Neural cell (in vitro differentiated cells): ENCODE measurements at regions not wholly inside any gene's neighbourhood (a gene's known extent, or its start where the extent isn't known, plus 50 kb on each side); places are given as distances from the start of the nearest gene placed in this dataset.
A peak's percentile ranks its signal among the peaks of the same experiment; 100 is the strongest.

Experiments
- H2AFZ ChIP-seq: fragments of 200-600, 300-800 bp; sonication (generic), shearing (Covaris generic); 2 replicates; pipeline ENCODE4 v1.6.0; 2014; ENCODE audit warnings: low read depth, mild to moderate bottlenecking, antibody characterized with exemption, low read length, moderate library complexity
- H3F3A ChIP-seq: fragments of 200-600 bp; shearing (Covaris generic); 2 replicates; pipeline ENCODE4 v1.6.1; 2016; ENCODE audit warnings: mild to moderate bottlenecking, moderate library complexity, mixed read lengths, antibody characterized with exemption, low read length; ENCODE audit not compliant: insufficient read depth, poor library complexity, severe bottlenecking
- H3K27ac ChIP-seq: fragments of 200-600, 300-800 bp; sonication (generic), shearing (Covaris generic); 2 replicates; pipeline ENCODE4 v1.5.1; 2014; ENCODE audit warnings: mild to moderate bottlenecking, low read length, moderate library complexity
- H3K27me3 ChIP-seq: fragments of 300-800, 200-600 bp; sonication (generic), shearing (Covaris generic); 2 replicates; pipeline ENCODE4 v1.6.0; 2014; ENCODE audit warnings: mild to moderate bottlenecking, low read depth, low read length, moderate library complexity; ENCODE audit not compliant: insufficient read depth
- H3K36me3 ChIP-seq: fragments of 300-800, 200-600 bp; sonication (generic), shearing (Covaris generic); 2 replicates; pipeline ENCODE4 v1.5.1; 2014; ENCODE audit warnings: mild to moderate bottlenecking, antibody characterized with exemption, low read length, moderate library complexity; ENCODE audit not compliant: insufficient read depth
- H3K4me2 ChIP-seq: fragments of 300-800, 200-600 bp; sonication (generic), shearing (Covaris generic); 2 replicates; pipeline ENCODE4 v1.6.0; 2014; ENCODE audit warnings: mild to moderate bottlenecking, low read length
- H3K4me3 ChIP-seq: fragments of 300-800, 200-600 bp; sonication (generic), shearing (Covaris generic); 2 replicates; pipeline ENCODE4 v1.5.1; 2014; ENCODE audit warnings: mild to moderate bottlenecking, low read length, moderate library complexity
- H3K79me2 ChIP-seq: fragments of 200-600 bp; shearing (Covaris generic); replicated peaks from 2 replicates; pipeline ENCODE4 v1.6.0; 2014; ENCODE audit warnings: mild to moderate bottlenecking, low read length, moderate library complexity; ENCODE audit not compliant: insufficient read depth
- H3K9ac ChIP-seq: fragments of 300-800, 200-600 bp; sonication (generic), shearing (Covaris generic); 2 replicates; pipeline ENCODE4 v1.6.1; 2016; ENCODE audit warnings: mild to moderate bottlenecking, low read length, mixed read lengths
- H3K9me2 ChIP-seq: fragments of 200-600 bp; shearing (Covaris generic); 2 replicates; pipeline ENCODE4 v1.6.1; 2016; ENCODE audit warnings: mild to moderate bottlenecking, low read length, mixed read lengths; ENCODE audit not compliant: insufficient read depth
- H3K9me3 ChIP-seq: fragments of 200-600, 300-800 bp; sonication (generic), shearing (Covaris generic); 2 replicates; pipeline ENCODE4 v1.6.1; 2016; ENCODE audit warnings: mild to moderate bottlenecking, mixed run types, low read length, moderate library complexity, mixed read lengths
- H4K20me1 ChIP-seq: fragments of 200-600 bp; shearing (Covaris generic); 2 replicates; pipeline ENCODE4 v1.6.1; 2016; ENCODE audit warnings: mild to moderate bottlenecking, mixed run types; ENCODE audit not compliant: insufficient read depth
- EP300 ChIP-seq: fragments of 450-650 bp; conservative IDR thresholded peaks from 2 replicates; pipeline ENCODE4 v1.6.1; 2014; ENCODE audit warnings: antibody characterized with exemption, mild to moderate bottlenecking, moderate library complexity; ENCODE audit not compliant: poor library complexity, severe bottlenecking
- EZH2 ChIP-seq: fragments of 200-600, 300-800 bp; shearing (Covaris generic), sonication (generic); IDR thresholded peaks from 2 replicates; pipeline ENCODE4 v1.6.1; 2014; ENCODE audit warnings: antibody characterized with exemption, low read length, borderline replicate concordance, mild to moderate bottlenecking; ENCODE audit not compliant: insufficient read depth, poor library complexity, severe bottlenecking
- MXI1 ChIP-seq: fragments of 450-650 bp; conservative IDR thresholded peaks from 2 replicates; pipeline ENCODE4 v1.6.1; 2014; ENCODE audit warnings: antibody characterized with exemption, mild to moderate bottlenecking; ENCODE audit not compliant: poor library complexity, severe bottlenecking
- POLR2AphosphoS5 ChIP-seq: IDR thresholded peaks from 2 replicates; pipeline ENCODE4 v1.6.1; 2012
- RAD21 ChIP-seq: fragments of 450-650 bp; conservative IDR thresholded peaks from 2 replicates; pipeline ENCODE4 v1.6.1; 2014; ENCODE audit warnings: antibody characterized with exemption, mild to moderate bottlenecking, moderate library complexity
- SMC3 ChIP-seq: fragments of 450-650 bp; conservative IDR thresholded peaks from 2 replicates; pipeline ENCODE4 v1.6.1; 2014; ENCODE audit warnings: antibody characterized with exemption, mild to moderate bottlenecking, moderate library complexity; ENCODE audit not compliant: poor library complexity
- TAF1 ChIP-seq: IDR thresholded peaks from 2 replicates; pipeline ENCODE4 v1.6.1; 2012; ENCODE audit warnings: low read depth
- TF ChIP-seq, protein P1 (sequence below): fragments of 450-650 bp; IDR thresholded peaks from 2 replicates; pipeline ENCODE4 v1.5.1; 2014; ENCODE audit warnings: antibody characterized with exemption, mild to moderate bottlenecking, moderate library complexity; ENCODE audit not compliant: poor library complexity, severe bottlenecking
- TF ChIP-seq, protein P2 (sequence below): IDR thresholded peaks from 2 replicates; pipeline ENCODE4 v1.6.1; 2012; ENCODE audit warnings: borderline replicate concordance

DNA sequence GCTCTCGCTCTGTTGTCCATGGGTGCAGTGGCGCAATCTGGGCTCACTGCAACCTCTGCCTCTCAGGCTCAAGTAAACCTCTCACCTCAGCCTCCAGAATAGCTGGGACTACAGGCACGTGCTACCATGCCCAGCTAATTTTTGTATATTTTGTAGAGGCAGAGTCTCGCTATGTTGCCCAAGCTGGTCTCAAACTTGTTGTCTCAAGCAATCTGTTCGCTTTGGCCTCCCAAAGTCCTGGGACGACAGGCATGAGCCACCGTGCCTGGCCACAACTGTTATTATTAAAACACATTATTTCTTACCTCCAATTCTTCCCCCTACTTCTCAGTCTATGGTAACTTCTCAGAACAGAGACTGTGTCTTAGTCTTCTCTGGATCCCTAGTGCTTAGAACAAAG, 143.3 kb downstream of the DICER1 start:
- H3K79me2 ChIP-seq, result no peaks in the 10 kb centered on the region
- H3K4me3 ChIP-seq, result no peak overlapping the region
- H4K20me1 ChIP-seq, result no peaks in the 10 kb centered on the region
- peaks cover 4% of the 10 kb centered on the region for H3K9me3 ChIP-seq
- TF ChIP-seq, protein P1, sequence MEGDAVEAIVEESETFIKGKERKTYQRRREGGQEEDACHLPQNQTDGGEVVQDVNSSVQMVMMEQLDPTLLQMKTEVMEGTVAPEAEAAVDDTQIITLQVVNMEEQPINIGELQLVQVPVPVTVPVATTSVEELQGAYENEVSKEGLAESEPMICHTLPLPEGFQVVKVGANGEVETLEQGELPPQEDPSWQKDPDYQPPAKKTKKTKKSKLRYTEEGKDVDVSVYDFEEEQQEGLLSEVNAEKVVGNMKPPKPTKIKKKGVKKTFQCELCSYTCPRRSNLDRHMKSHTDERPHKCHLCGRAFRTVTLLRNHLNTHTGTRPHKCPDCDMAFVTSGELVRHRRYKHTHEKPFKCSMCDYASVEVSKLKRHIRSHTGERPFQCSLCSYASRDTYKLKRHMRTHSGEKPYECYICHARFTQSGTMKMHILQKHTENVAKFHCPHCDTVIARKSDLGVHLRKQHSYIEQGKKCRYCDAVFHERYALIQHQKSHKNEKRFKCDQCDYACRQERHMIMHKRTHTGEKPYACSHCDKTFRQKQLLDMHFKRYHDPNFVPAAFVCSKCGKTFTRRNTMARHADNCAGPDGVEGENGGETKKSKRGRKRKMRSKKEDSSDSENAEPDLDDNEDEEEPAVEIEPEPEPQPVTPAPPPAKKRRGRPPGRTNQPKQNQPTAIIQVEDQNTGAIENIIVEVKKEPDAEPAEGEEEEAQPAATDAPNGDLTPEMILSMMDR, result no peak
- TF ChIP-seq, protein P2, sequence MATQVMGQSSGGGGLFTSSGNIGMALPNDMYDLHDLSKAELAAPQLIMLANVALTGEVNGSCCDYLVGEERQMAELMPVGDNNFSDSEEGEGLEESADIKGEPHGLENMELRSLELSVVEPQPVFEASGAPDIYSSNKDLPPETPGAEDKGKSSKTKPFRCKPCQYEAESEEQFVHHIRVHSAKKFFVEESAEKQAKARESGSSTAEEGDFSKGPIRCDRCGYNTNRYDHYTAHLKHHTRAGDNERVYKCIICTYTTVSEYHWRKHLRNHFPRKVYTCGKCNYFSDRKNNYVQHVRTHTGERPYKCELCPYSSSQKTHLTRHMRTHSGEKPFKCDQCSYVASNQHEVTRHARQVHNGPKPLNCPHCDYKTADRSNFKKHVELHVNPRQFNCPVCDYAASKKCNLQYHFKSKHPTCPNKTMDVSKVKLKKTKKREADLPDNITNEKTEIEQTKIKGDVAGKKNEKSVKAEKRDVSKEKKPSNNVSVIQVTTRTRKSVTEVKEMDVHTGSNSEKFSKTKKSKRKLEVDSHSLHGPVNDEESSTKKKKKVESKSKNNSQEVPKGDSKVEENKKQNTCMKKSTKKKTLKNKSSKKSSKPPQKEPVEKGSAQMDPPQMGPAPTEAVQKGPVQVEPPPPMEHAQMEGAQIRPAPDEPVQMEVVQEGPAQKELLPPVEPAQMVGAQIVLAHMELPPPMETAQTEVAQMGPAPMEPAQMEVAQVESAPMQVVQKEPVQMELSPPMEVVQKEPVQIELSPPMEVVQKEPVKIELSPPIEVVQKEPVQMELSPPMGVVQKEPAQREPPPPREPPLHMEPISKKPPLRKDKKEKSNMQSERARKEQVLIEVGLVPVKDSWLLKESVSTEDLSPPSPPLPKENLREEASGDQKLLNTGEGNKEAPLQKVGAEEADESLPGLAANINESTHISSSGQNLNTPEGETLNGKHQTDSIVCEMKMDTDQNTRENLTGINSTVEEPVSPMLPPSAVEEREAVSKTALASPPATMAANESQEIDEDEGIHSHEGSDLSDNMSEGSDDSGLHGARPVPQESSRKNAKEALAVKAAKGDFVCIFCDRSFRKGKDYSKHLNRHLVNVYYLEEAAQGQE, result no peak
- TF ChIP-seq SMC3 (no peak), TAF1 (no peak), POLR2AphosphoS5 (no peak), MXI1 (no peak)
- no peaks in the 10 kb centered on the region for H3K9me2 ChIP-seq
- no peaks in the 10 kb centered on the region for H3K36me3 ChIP-seq
- H2AFZ ChIP-seq, result no peak overlapping the region
- H3K27ac ChIP-seq, result no peak overlapping the region
- peaks cover 58% of the 10 kb centered on the region for H3K27me3 ChIP-seq
- H3F3A ChIP-seq, result no peaks in the 10 kb centered on the region
- no peak overlapping the region for H3K4me2 ChIP-seq
- no peak overlapping the region for H3K9ac ChIP-seq

DNA sequence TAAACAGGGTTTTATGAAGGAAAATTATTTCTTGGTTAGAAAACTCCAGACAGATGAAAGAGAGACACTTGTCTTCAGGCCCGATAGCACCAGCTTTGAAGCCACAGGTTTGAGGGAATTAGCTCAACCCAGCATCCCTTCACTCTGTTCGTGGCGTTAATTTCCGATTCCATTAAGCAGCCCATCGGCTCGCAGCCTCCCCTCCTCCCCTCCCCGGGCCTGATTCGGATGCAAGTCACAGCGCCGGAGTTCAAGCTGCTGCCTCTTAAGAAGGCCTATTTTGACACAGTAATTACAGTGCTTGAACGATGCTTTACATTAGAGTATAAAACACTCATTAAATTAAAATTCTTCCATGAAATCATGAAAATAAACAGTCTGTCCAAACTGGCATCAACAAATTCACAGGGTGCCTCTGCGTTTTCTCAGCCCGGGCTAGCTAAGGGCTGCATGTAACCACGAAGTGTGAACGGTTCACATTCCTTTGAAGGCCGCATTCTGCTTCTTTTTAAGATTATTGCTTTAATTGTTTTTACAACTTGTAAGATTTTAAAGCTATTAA, 145.8 kb downstream of the DICER1 start:
- Histone ChIP-seq H3K9me2 (no peaks in the 10 kb centered on the region), H3K36me3 (no peaks in the 10 kb centered on the region), H2AFZ (no peak overlapping the region), H3K9me3 (no peaks in the 10 kb centered on the region), H3K79me2 (no peaks in the 10 kb centered on the region), H3K4me3 (peak overlapping the region; percentile 14), H3K9ac (no peak overlapping the region), H3F3A (no peaks in the 10 kb centered on the region), H3K4me2 (no peak overlapping the region), H3K27me3 (peaks cover 77% of the 10 kb centered on the region), H4K20me1 (no peaks in the 10 kb centered on the region), H3K27ac (no peak overlapping the region)
- peak; percentile 19 for TF ChIP-seq POLR2AphosphoS5
- no peak for TF ChIP-seq EZH2

- H3K9me2 ChIP-seq, result no peaks in the 10 kb centered on the region
- no peak overlapping the region for H3K4me3 ChIP-seq
- no peaks in the 10 kb centered on the region for H4K20me1 ChIP-seq
- no peaks in the 10 kb centered on the region for H3K36me3 ChIP-seq
- no peak overlapping the region for H3K9ac ChIP-seq
- H3K9me3 ChIP-seq, result no peaks in the 10 kb centered on the region
- H3K27me3 ChIP-seq, result peaks cover 66% of the 10 kb centered on the region
- no peak overlapping the region for H2AFZ ChIP-seq
- H3F3A ChIP-seq, result no peaks in the 10 kb centered on the region
- TF ChIP-seq SMC3 (no peak), EZH2 (no peak), MXI1 (no peak), EP300 (no peak), TAF1 (no peak), RAD21 (no peak), POLR2AphosphoS5 (no peak)
- TF ChIP-seq, protein P1, result no peak
- TF ChIP-seq, protein P2, result no peak
- H3K4me2 ChIP-seq, result no peak overlapping the region
- no peaks in the 10 kb centered on the region for H3K79me2 ChIP-seq
- H3K27ac ChIP-seq, result no peak overlapping the region
Observed at GRCh38 chr14:95008445-95009217, 148.7 kb downstream of the DICER1 start.
